ENCODE measurements at regions not wholly inside any gene's neighbourhood (a gene's known extent, or its start where the extent isn't known, plus 50 kb on each side); places are given as distances from the start of the nearest gene placed in this dataset.

DNA sequence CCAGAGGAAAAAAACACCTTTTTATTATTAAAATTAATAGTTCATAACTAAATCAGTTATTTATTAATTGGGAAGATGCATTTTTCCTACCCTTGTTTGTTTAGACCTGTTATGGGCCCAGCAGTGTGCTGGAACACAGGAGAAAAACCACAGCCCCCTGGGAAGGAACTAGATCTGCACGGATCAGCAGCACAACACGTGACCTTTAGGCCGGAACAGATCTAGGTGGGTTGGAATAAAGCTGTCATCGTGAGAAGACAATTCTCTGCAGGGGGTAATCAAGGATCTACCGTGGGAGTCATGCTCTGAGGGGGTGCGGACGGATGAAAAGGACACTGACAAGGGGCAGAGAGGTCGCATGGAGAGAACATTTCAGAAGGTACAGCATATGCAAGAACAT is 95.8 kb upstream of the SPATA31C2 start:
- no peak for TF ChIP-seq POLR2A (IDR thresholded peaks at IDR 0.05)
- TF ChIP-seq, protein P1, sequence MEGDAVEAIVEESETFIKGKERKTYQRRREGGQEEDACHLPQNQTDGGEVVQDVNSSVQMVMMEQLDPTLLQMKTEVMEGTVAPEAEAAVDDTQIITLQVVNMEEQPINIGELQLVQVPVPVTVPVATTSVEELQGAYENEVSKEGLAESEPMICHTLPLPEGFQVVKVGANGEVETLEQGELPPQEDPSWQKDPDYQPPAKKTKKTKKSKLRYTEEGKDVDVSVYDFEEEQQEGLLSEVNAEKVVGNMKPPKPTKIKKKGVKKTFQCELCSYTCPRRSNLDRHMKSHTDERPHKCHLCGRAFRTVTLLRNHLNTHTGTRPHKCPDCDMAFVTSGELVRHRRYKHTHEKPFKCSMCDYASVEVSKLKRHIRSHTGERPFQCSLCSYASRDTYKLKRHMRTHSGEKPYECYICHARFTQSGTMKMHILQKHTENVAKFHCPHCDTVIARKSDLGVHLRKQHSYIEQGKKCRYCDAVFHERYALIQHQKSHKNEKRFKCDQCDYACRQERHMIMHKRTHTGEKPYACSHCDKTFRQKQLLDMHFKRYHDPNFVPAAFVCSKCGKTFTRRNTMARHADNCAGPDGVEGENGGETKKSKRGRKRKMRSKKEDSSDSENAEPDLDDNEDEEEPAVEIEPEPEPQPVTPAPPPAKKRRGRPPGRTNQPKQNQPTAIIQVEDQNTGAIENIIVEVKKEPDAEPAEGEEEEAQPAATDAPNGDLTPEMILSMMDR (IDR thresholded peaks at IDR 0.05): no peak
